ENCODE measurements at regions not wholly inside any gene's neighbourhood (a gene's known extent, or its start where the extent isn't known, plus 50 kb on each side); places are given as distances from the start of the nearest gene placed in this dataset.

GRCh38 chr2:224206816-224207215 is 167.7 kb upstream of the SERPINE2 start:
- 54% methylated on average over 3 of the region's 3 CpGs for WGBS (ENCODE audit: insufficient coverage, low coverage, low lambda C conversion rate, missing lambda C conversion rate)
- TF ChIP-seq POLR2A (IDR thresholded peaks at IDR 0.05) (no peak), CTCF (IDR thresholded peaks at IDR 0.05) (no peak)
- Histone ChIP-seq H3K4me3 (no peak overlapping the region), H3K27ac (no peak overlapping the region), H3K4me1 (no peaks in the 10 kb centered on the region), H3K27me3 (no peaks in the 10 kb centered on the region), H3K36me3 (no peaks in the 10 kb centered on the region), H3K9me3 (no peaks in the 10 kb centered on the region)
- DNase-seq (no peak), ATAC-seq (no peak)
- intact Hi-C loops (cut with DNase I): no loop called here

- 72% methylated on average over 6 of the region's 6 CpGs for WGBS (ENCODE audit: insufficient coverage, low coverage, low lambda C conversion rate, missing lambda C conversion rate)
- Histone ChIP-seq H3K4me3 (no peak overlapping the region), H3K27me3 (no peaks in the 10 kb centered on the region), H3K4me1 (no peaks in the 10 kb centered on the region), H3K36me3 (no peaks in the 10 kb centered on the region), H3K9me3 (no peaks in the 10 kb centered on the region), H3K27ac (no peak overlapping the region)
- DNase-seq (no peak), ATAC-seq (no peak)
- intact Hi-C loops (cut with DNase I): no loop called here
- TF ChIP-seq POLR2A (IDR thresholded peaks at IDR 0.05): no peak
- no peak for TF ChIP-seq CTCF (IDR thresholded peaks at IDR 0.05)
These were observed 163.3 kb upstream of the SERPINE2 start for GRCh38 chr2:224202281-224202865.

DNA sequence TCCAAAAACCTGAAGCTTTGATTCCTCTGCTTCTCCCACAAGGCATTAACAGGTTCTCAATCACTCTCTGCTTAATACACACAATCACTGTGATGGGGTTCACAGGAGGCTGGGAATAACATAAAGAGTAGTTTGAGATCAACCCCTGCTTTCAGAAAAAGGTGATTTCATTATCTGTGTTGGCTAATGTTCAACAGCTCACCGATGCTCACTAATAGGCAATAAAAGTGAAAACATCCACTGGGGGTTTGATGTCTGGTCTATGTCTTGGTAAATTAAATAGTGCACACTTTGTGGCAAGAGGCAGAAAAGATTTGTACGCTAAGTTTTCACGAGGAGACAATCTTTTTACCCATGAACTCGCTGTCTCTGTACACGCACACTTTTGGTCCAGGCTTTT is 159.3 kb upstream of the SERPINE2 start:
- TF ChIP-seq POLR2A (IDR thresholded peaks at IDR 0.05) (no peak), CTCF (IDR thresholded peaks at IDR 0.05) (no peak)
- DNase-seq: no peak
- WGBS (ENCODE audit: insufficient coverage, low coverage, low lambda C conversion rate, missing lambda C conversion rate): 57% methylated on average over 5 of the region's 5 CpGs
- Histone ChIP-seq H3K27ac (no peak overlapping the region), H3K36me3 (no peaks in the 10 kb centered on the region), H3K27me3 (no peaks in the 10 kb centered on the region), H3K4me3 (no peak overlapping the region), H3K9me3 (no peaks in the 10 kb centered on the region), H3K4me1 (no peaks in the 10 kb centered on the region)
- ATAC-seq: no peak
- intact Hi-C loops (cut with DNase I): no loop called here

DNA sequence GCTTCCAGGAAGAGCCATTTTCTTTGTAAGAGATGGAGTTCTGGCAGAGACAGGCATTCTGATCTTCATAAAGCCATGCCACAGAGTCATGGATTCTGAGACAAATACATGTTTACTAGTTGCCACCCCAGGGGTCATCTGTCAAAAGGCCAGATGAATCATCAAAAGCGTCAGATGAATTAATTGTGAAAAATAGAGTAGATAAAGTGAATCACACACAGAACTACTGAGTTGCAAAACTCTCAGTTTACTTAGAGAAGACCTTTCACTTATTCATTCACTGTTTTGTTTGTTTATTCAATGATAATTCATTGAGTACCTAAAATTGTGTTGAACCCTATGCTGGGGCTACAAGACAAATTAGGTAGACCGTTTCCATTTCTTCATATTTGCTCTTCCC is 157.7 kb upstream of the SERPINE2 start:
- no peaks in the 10 kb centered on the region for H3K36me3 ChIP-seq
- 35% methylated on average over 2 of the region's 2 CpGs for WGBS (ENCODE audit: insufficient coverage, low coverage, low lambda C conversion rate, missing lambda C conversion rate)
- no peaks in the 10 kb centered on the region for H3K9me3 ChIP-seq
- ATAC-seq: no peak
- no peak overlapping the region for H3K27ac ChIP-seq
- DNase-seq: no peak
- intact Hi-C loops (cut with DNase I): no loop called here
- TF ChIP-seq CTCF (IDR thresholded peaks at IDR 0.05) (no peak), POLR2A (IDR thresholded peaks at IDR 0.05) (no peak)
- no peaks in the 10 kb centered on the region for H3K4me1 ChIP-seq
- no peaks in the 10 kb centered on the region for H3K27me3 ChIP-seq
- H3K4me3 ChIP-seq: no peak overlapping the region

Data from right lobe of liver (tissue), 6 donors.